Heart right ventricle (tissue), 16 donors: ENCODE measurements at regions not wholly inside any gene's neighbourhood (a gene's known extent, or its start where the extent isn't known, plus 50 kb on each side); places are given as distances from the start of the nearest gene placed in this dataset.

Experiments
- ATAC-seq, 8 donors: fragments of 200-7000 bp; cut with Tn5 transposase; one replicate each; pipeline ENCODE4 v1.9.1; 2020; ENCODE audit warnings: mild to moderate bottlenecking in 8 of 8, moderate library complexity in 8 of 8, moderate number of reproducible peaks in 1 of 8
- DNase-seq, 2 donors: peaks; one replicate each; pipeline ENCODE4 v3.0.0-alpha.2; 2020
- H3K27ac ChIP-seq, 10 donors: fragments of 200-600 bp; sonication (generic) in 2 of 10; one replicate each; pipeline versions ENCODE4 v1.5.0 to v1.8.0; 2020 to 2022; ENCODE audit warnings: mild to moderate bottlenecking in 3 of 10
- H3K27me3 ChIP-seq, 7 donors: fragments of 200-600 bp; one replicate each; pipeline ENCODE4 v1.8.0; 2021 to 2022; ENCODE audit warnings: mild to moderate bottlenecking in 2 of 7
- H3K36me3 ChIP-seq, 9 donors: fragments of 200-600 bp; sonication (generic) in 1 of 9; one replicate each; pipeline versions ENCODE4 v1.5.0 to v1.8.0; 2020 to 2022; ENCODE audit warnings: mild to moderate bottlenecking in 2 of 9
- H3K4me1 ChIP-seq, 9 donors: fragments of 200-600 bp; sonication (generic) in 1 of 9; one replicate each; pipeline versions ENCODE4 v1.5.0 to v1.8.0; 2020 to 2022; ENCODE audit warnings: mild to moderate bottlenecking in 4 of 9
- H3K4me3 ChIP-seq, 10 donors: fragments of 200-600 bp; sonication (generic) in 2 of 10; one replicate each; pipeline versions ENCODE4 v1.5.0 to v1.8.0; 2020 to 2022; ENCODE audit warnings: mild to moderate bottlenecking in 7 of 10, moderate library complexity in 2 of 10
- H3K9me3 ChIP-seq, 11 donors: fragments of 200-600 bp in 10 of 11; sonication (generic) in 2 of 11; one replicate each; pipeline versions ENCODE4 v1.5.0 to v1.8.0; 2013 to 2022; ENCODE audit warnings: mild to moderate bottlenecking in 2 of 11, control low read depth in 1 of 11, moderate library complexity in 1 of 11
- WGBS, 2 donors: extraction: QIAGEN DNeasy Blood & Tissue Kit; methylation state at CpG; one replicate each; pipeline ENCODE4 v1.1.7; 2013; ENCODE audit warnings: inconsistent platforms in 1 of 2; 5-methylcytosine and 5-hydroxymethylcytosine counted together
- intact Hi-C, 10 donors: fragments of 100-400 bp; cut with DNase I; formaldehyde crosslinking; loops; one replicate each; pipeline versions ENCODE4 v1.11.1 to v1.14.2; 2022
- TF ChIP-seq, protein P1 (sequence below), 9 donors: fragments of 200-600 bp; sonication (generic) in 2 of 9; IDR thresholded peaks; one replicate each; pipeline versions ENCODE4 v1.5.0 to v1.8.0; 2021 to 2022; ENCODE audit warnings: antibody characterized with exemption in 9 of 9, mild to moderate bottlenecking in 5 of 9, moderate library complexity in 1 of 9
- donor health status: Arrhythmogenic right ventricular cardiomyopathy.
- donor health status: ischemic (EF 13 %, LVEDD 7.1; RV severe dilation, severe dysfunction).
- donor health status: healthy with polysubstance abuse.
- donor health status: DM: no; HTN: yes; CAD: no.
- donor health status: DM: no; HTN: no; CAD: no.
- donor health status: ischemic (EF 25% LVEDD 6.9; RV normal size, moderate dysfunction).
- donor health status: ischemic (EF 25% LVEDD 5.7; RV mildly dilated, moderate dysfunction).
- donor health status: healthy.
- donor health status: DM: yes; HTN: yes; CAD: no.
- donor health status: Ischemic cardiomyopathy.
- donor health status: ischemic (EF 35%, LVEDD 5.7; RV mildly dilated, moderate dysfunction).
- donor health status: nonischemic (EF 11% LVEDD 7.7; RV severe dilation, severe dysfunction).
- donor health status: DM: yes; HTN: yes; CAD: no.
- donor health status: PGD.
- donor health status: ischemic (EF 29% LVEDD 5.4; RV normal size, mild dysfunction).
- donor health status: nonischemic (EF 23%, LVEDD 6.1; RV moderate dilation, normal function).

DNA sequence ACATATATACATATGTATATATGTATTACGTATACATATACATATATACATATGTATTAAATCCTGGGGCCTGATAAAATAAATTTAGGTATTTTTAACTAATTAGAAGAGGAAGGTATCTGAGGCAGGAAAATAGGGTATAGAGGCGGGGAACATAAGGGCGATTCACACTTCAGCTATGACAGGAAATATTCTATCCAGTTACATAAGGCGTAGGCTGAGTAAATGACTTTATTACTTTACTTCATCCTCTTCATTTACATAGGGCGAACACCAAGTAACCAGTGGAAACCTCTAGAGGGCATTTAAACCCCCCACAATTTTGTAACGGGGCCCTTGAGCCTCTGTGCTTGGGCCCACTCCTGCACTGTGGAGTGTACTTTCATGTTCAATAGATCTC, 167.5 kb downstream of the SOCS6 start:
- Histone ChIP-seq H3K36me3 (no peaks in the 10 kb centered on the region), H3K9me3 (no peaks in the 10 kb centered on the region), H3K27ac (no peak overlapping the region), H3K27me3 (peaks cover 0 to 36% (median 15%) of the 10 kb centered on the region in 7 donors), H3K4me1 (no peaks in the 10 kb centered on the region), H3K4me3 (no peak overlapping the region)
- intact Hi-C loops, result no loop called here
- DNase-seq (no peak), ATAC-seq (no peak)
- 86% methylated on average over 6 of the region's 6 CpGs for WGBS, 2 donors
- TF ChIP-seq, protein P1, sequence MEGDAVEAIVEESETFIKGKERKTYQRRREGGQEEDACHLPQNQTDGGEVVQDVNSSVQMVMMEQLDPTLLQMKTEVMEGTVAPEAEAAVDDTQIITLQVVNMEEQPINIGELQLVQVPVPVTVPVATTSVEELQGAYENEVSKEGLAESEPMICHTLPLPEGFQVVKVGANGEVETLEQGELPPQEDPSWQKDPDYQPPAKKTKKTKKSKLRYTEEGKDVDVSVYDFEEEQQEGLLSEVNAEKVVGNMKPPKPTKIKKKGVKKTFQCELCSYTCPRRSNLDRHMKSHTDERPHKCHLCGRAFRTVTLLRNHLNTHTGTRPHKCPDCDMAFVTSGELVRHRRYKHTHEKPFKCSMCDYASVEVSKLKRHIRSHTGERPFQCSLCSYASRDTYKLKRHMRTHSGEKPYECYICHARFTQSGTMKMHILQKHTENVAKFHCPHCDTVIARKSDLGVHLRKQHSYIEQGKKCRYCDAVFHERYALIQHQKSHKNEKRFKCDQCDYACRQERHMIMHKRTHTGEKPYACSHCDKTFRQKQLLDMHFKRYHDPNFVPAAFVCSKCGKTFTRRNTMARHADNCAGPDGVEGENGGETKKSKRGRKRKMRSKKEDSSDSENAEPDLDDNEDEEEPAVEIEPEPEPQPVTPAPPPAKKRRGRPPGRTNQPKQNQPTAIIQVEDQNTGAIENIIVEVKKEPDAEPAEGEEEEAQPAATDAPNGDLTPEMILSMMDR (IDR thresholded peaks at IDR 0.05), result no peak

DNA sequence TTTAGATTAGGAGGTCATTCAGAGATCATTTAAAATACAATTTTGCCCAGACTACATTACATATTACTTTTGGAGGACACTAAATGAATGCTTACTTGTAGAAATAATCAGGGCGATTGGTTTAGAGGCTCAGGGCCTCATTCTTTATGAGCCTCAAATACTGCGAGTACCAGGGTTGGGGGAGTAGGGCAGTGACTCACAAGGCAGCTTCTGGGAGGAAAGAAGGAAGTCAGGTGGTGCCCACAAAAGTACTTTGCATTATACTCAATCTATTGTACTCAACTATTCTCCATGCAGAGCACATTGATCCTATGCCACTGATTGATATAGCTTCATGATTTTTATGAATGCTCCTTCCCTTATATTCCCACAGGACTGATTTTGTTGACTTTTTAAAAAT, 166.9 kb downstream of the SOCS6 start:
- Histone ChIP-seq H3K4me3 (no peak overlapping the region), H3K36me3 (no peaks in the 10 kb centered on the region), H3K4me1 (no peaks in the 10 kb centered on the region), H3K27me3 (peaks cover 0 to 33% (median 14%) of the 10 kb centered on the region in 7 donors), H3K9me3 (no peaks in the 10 kb centered on the region), H3K27ac (no peak overlapping the region)
- intact Hi-C loops, result no loop called here
- DNase-seq (no peak), ATAC-seq (no peak)
- 70 to 84% methylated on average over 2 of the region's 2 CpGs for WGBS, 2 donors
- TF ChIP-seq, protein P1 (IDR thresholded peaks at IDR 0.05), result no peak

DNA sequence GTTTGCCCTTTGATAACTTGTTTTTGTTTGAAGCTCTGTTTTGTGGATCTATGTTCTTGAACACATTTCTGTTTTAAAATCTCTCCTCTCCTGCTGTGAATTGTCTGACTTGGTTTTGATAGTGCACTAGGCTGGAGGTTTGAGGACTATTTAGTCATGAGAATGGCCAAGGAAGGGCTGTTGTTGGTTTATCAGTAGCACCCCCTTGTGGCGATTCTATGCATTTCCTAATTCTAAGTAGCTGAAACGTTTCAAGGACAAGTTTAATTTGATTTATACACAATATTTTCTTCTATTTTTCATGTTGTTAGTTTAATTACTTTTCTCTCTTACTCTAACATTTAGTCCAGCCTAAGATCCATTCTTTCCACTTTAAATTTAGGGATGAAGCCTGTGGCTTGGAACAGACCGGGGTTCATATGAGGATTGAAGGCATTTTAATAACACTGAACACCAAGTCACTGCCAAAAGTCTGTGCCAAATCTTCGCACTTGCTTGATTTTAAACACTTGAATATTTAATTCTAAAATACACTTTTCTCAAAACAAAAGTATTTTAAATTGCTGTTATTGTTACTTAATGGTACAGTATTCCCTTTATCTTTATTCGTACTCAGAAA, 166.0 kb downstream of the SOCS6 start:
- Histone ChIP-seq H3K4me1 (no peaks in the 10 kb centered on the region), H3K27ac (no peak overlapping the region), H3K9me3 (no peaks in the 10 kb centered on the region), H3K4me3 (no peak overlapping the region), H3K27me3 (peaks cover 0 to 25% (median 12%) of the 10 kb centered on the region in 7 donors), H3K36me3 (no peaks in the 10 kb centered on the region)
- DNase-seq, result peak in 1 of 2 donors; percentile 31
- 35 to 38% methylated on average over 5 of the region's 5 CpGs for WGBS, 2 donors
- TF ChIP-seq, protein P1 (IDR thresholded peaks at IDR 0.05), result peak; percentile 55 to 83 (median 78)
- ATAC-seq, result peak in 1 of 8 donors; percentile 53
- intact Hi-C loops, result loop anchor here in 7 of 10 donors (5.0 kb wide), 3 partner anchors 258 to 283 kb away; no protein-coding TSS in a partner anchor

DNA sequence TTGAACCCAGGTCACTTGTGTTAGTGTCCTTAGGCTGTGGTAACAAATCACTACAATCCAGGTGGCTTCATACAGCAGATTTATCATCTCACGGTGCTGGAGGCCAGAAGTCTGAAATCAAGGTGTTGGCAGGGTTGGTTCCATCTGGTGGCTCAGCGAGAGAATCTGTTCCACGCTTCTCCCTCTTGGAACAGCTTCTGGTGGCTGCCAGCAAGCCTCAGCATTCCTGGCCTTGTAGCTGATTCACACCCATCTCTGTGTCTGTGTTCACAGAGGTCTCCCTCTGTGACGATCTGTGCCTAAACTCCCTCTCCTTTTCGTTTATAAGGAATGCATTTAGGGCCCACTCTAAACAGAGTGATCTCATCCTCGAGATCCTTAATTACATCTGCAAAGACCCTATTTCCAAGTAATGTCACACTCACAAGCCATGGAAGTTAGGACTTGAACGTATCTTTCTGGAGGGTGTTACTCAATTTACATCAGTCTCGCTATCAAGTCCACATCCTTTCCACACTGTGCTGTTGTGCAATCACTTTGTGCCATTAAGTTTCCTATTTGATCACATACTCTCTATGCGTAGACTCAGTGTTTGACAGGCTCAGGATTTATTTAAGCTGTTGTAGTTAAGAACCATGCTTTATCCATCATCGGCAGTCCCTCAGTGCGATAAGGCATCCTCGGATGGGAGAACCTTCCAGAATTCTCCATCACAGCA, 164.4 kb downstream of the SOCS6 start:
- intact Hi-C loops, result loop anchor here in 7 of 10 donors (5.0 kb wide), 3 partner anchors 256 to 281 kb away; no protein-coding TSS in a partner anchor
- no peaks in the 10 kb centered on the region for H3K4me1 ChIP-seq
- no peak overlapping the region for H3K27ac ChIP-seq
- WGBS, 2 donors, result 70 to 73% methylated on average over 12 of the region's 12 CpGs
- no peaks in the 10 kb centered on the region for H3K9me3 ChIP-seq
- TF ChIP-seq, protein P1 (IDR thresholded peaks at IDR 0.05), result no peak
- H3K36me3 ChIP-seq, result no peaks in the 10 kb centered on the region
- no peak for ATAC-seq
- peaks cover 0 to 12% (median 4%) of the 10 kb centered on the region in 7 donors for H3K27me3 ChIP-seq
- no peak for DNase-seq
- H3K4me3 ChIP-seq, result no peak overlapping the region
